HTR-8/SVneo (cell line): ENCODE measurements at regions not wholly inside any gene's neighbourhood (a gene's known extent, or its start where the extent isn't known, plus 50 kb on each side); places are given as distances from the start of the nearest gene placed in this dataset.

Experiments used
- DNase-seq: peaks from one replicate; pipeline ENCODE4 v3.0.0; 2011; ENCODE audit warnings: low spot score, mixed read lengths; ENCODE audit not compliant: insufficient read length
- FAIRE-seq: peaks from 2 replicates; lab custom pipeline; 2011; peaks lifted over from hg19 to GRCh38; lab: Jason Lieb, UNC

GRCh38 chr5:119785057-119785456 lies 155.7 kb downstream of the FAM170A start:
- FAIRE-seq = no peak

DNA sequence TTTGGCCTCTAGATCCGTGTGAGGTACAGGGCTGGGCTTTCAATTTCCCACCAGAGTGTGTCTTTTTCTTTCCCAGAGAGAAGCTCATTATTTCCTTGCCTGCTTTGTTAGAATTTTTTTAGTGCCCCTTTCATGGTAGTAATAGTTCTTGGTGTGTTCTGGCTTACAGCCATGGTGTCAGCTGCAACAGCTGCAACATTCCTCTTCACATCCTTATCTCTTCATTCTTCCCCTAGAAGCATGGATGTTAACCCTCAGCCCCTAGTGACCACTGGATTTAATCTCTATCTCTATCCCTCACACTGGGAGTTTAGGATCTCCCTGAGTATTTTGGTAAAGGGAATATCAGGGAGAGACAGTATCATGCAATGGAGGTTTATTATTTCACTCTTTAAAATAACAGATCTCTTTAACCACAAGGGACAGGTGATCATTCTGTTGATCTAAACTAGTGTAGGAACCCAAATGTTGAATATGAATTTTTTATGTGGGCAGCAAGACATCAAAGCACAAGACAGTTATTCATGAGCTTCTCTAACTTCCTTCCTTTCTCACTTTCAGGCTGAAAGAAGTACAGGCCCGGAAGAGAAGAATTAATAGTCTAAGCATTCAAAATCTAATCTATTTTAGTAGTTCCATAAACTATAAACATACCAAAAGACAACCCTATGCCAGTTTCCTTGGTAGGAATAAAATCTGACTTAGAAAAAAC lies 160.2 kb downstream of the FAM170A start:
- FAIRE-seq (no peak), DNase-seq (no peak)

More at GRCh38 chr5:119785057-119785456, 155.7 kb downstream of the FAM170A start:
- no peak for DNase-seq

- FAIRE-seq (no peak), DNase-seq (no peak)
These were observed 162.9 kb downstream of the FAM170A start for GRCh38 chr5:119792161-119792799.

- FAIRE-seq (no peak), DNase-seq (no peak)
These were observed 166.4 kb downstream of the FAM170A start for GRCh38 chr5:119795768-119796167.

GRCh38 chr5:119801570-119801969 lies 172.2 kb downstream of the FAM170A start:
- FAIRE-seq = no peak
- no peak for DNase-seq

DNA sequence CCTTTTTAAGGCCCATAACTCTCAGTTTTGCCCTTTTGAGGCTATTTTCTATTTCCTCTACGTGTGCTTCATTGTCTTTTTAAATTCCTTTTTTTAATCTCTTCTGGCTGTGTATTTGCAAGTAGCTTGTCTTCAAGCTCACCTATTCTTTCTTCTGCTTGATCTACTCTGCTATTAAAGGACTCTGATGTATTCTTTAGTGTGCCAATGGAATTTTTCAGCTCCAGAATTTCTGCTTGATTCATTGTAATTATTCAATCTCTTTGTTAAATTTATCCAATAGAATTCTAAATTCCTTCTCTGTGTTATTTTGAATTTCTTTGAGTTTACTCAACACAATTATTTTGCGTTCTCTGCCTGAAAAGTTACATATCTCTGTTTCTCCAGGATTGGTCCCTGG lies 178.7 kb downstream of the FAM170A start:
- FAIRE-seq = no peak

DNA sequence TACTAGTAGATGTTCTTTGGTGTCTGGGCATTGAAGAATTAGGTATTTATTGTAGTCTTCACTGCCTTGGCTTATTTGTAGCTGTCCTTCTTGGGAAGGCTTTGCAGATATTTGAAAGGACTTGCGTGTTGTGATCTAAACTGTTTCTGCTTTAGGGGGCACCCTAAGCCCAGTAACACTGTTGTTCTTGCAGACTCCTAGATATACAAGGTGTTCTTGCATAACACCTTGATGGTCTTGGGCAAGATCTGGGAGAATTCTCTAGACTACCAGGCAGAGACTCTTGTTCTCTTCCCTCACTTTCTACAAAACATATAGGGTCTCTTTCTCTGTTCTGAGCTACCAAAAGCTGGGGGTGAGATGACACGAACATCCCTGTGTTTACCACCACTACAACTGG lies 179.1 kb downstream of the FAM170A start:
- FAIRE-seq (no peak), DNase-seq (no peak)

More for the DNA sequence above, 178.7 kb downstream of the FAM170A start:
- no peak for DNase-seq

DNA sequence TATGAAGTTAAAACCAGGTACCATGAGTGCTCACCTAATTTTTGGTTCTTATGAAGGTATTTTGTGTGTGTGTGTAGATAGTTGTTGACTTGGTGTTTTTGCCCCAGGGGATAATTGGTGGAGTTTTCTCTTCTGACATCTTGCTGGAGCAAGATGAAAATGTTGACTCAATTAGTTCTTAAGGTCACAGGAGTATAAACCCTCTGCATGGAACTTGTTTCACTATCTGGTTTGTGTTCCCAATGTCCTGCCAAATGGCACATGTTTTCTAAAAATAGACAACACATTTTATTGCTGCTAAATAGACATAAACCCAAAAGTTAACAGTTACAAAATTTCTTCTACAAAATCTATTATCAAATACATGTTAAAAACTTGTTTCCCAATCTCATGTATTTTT lies 180.9 kb downstream of the FAM170A start:
- FAIRE-seq (no peak), DNase-seq (no peak)

GRCh38 chr5:119811458-119811857 lies 182.1 kb downstream of the FAM170A start:
- FAIRE-seq (no peak), DNase-seq (no peak)

DNA sequence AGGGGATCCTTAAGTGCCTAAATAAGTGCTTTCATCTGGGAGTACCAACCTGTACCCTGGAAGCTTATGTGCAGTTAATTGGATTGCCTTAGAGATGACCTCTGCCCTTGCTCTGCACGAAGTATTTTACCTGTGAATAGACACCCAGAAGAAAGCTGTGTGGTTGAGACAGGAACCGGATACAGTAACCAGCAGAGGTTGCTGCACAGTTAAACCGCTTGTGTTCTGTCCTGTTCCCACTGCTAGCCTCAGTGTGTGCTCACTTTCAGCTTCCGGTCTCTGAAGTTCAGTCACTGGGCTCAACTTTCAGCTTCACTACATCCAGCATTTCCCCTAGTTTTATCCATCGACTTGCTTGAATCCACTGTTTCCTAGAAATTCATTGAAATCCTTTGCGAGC lies 185.3 kb downstream of the FAM170A start:
- DNase-seq (no peak), FAIRE-seq (no peak)

DNA sequence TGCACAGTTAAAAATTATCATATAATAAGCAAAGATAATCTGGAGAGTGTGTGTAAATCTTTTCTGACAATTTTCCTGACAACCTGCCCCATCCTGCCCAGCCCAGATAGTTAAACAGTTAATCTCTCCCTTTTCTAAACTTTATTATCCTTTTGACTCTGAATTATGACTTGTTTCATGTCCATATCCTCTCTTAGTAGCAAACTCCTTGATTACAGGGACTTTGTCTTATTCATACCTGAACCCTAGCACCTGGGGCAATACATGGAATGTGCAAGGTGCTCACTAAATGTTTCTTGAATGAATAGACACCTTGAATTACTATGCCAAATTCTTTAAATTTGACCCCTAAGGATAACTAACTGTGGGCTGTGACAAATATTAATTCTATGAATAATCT lies 186.7 kb downstream of the FAM170A start:
- DNase-seq (no peak), FAIRE-seq (no peak)

DNA sequence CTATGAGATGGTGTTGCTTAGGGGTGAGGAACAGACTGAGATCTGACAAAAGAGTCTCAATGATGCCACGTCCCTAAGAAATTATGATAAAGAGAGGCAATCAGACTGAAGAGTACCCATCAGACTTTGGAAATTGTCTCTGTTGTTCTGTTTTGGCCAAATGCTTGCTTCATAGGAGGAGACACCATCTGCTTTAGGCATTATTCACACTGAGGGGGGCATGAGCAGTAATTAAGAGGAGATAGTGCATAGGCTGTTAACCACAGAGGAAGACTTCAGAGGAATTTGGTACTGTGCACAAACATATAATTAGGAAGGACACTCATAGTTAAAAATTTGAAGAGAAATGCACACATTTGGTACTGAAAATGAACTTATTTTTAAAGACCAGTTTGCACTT lies 190.7 kb downstream of the FAM170A start:
- FAIRE-seq (no peak), DNase-seq (no peak)

DNA sequence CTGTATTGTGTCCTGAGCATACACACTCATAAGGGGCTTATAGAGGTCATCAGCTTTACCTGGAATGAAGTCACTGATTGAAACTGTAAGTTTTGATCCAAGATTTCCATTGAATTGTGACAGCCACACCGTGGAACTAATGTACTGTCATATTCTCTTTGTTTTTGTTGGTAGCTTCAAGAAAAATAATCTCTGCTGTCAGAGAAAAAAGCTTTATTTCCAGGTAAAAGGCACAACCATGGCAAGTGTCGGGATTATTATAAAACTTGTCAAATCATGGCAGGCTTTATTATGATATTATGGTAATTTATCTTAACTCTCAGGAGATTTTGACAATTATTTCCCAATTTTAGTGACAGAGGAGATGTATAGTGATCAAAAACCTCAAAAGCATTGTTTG lies 191.2 kb downstream of the FAM170A start:
- FAIRE-seq = no peak
- no peak for DNase-seq

- DNase-seq (no peak), FAIRE-seq (no peak)
These were observed 199.2 kb downstream of the FAM170A start for GRCh38 chr5:119828541-119828940.

DNA sequence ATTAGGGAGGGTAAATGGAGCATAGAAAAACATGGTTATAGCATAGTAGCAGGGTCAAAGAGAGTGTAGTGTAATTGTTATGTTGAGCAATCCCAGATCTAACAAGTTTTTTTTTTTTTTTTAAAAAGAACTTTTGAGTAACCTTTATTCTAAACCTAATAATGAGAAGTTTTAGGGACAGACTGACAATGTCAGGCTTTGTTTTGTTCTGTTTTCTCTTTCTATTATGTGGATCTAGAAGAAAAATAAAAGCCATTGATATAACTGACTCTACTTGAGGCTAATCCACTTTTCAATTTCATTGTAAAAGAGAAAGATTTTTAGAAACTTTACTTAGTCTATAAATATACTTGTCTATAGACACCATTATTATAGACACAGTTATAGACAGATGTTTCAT lies 200.0 kb downstream of the FAM170A start:
- DNase-seq (no peak), FAIRE-seq (no peak)

DNA sequence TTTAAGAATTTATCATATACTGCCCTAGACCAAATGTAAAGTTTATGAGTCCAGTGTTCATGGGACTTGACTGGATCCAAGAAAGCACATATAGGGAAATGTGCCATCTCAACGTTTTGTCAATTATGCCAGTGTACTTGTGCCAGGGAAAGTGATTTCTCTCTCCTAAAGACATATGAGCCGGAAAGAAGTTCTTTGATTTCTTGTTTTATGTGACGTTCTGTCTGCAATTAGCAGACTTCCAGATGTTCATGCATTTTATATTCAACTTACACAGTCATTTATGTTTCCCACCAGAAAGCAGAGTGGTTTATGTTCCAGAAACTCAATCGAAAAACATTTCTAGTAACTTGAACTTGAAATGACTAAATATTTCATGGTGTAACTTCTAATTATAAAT lies 203.8 kb downstream of the FAM170A start:
- no peak for FAIRE-seq

GRCh38 chr5:119840175-119840574 lies 210.8 kb downstream of the FAM170A start:
- FAIRE-seq (no peak), DNase-seq (no peak)

More for the DNA sequence above, 203.8 kb downstream of the FAM170A start:
- DNase-seq = no peak

GRCh38 chr5:119852140-119852539 lies 222.8 kb downstream of the FAM170A start:
- DNase-seq (no peak), FAIRE-seq (no peak)

GRCh38 chr5:119860463-119860862 lies 231.1 kb downstream of the FAM170A start:
- DNase-seq (no peak), FAIRE-seq (no peak)

DNA sequence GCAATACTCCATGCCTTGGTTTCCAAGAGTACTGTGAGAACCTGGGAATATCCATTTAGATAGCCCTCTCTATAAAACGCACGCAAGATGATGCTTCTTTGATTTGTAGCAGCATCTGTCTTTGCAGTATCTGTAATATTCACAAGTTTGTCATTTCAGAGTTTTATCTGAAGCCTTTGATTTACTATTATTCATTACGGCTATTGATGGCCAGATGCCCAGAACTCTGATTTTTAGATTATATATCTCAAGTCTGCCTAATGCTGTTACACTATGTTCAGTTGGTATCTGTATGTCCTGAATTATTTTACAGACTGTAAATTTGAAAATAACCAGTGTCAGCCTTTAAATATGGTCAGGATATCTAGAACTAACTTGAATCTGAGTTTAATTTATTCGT lies 233.3 kb downstream of the FAM170A start:
- DNase-seq (no peak), FAIRE-seq (no peak)

DNA sequence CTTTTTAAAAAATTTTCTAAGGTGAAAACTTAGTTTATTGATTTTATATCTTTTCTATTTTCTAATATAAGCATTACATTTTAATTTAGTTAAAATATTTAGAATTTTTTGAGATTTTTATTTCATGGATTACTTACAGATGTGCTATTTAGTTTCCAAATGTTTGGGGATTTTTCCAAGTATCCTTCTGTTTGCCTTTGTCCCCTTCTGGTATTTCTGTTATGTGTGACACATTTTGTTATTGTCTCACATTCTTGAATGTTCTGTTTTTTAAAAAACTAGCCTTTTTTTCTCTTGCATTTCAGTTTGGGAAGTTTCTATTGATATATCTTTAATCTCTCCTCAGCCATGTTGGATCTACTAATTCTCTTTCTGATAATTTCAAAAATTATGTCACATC lies 234.9 kb downstream of the FAM170A start:
- no peak for FAIRE-seq
- DNase-seq = no peak

DNA sequence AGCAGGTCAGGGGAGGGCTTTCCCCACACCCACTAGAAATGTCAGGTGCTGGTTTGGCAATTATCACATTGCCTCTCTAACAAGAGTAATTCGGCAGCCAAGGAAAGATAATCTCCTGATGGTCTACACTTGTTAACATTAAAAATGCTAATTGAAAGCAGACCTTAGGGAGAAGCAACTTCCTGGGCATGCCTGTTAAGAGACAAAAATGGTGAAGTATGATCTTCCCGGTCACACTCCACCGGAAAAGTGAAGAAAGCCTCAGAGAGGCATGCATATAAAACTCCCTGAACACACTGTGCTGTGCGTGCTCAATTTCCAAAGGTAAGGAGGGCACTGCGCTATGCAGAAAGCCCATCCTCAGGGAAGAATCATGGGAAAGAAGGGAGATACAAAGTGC lies 244.3 kb downstream of the FAM170A start:
- DNase-seq (no peak), FAIRE-seq (no peak)
